HEK293 (cell line): ENCODE measurements at regions not wholly inside any gene's neighbourhood (a gene's known extent, or its start where the extent isn't known, plus 50 kb on each side); places are given as distances from the start of the nearest gene placed in this dataset.

Experiments used
- CTCF ChIA-PET: fragments of 350-600 bp; formaldehyde crosslinking; extraction: SDS; loops from one replicate; lab custom pipeline; 2021; ENCODE audit warnings: antibody characterized with exemption; lab: Yijun Ruan, JAX
- POLR2A ChIA-PET: fragments of 300-600 bp; formaldehyde crosslinking; extraction: SDS; loops from one replicate; lab custom pipeline; 2020; ENCODE audit warnings: antibody characterized with exemption, inconsistent platforms; lab: Yijun Ruan, JAX
- H3K27ac ChIP-seq: fragments of 200-500 bp; sonication (Bioruptor generic); 2 replicates; pipeline ENCODE4 v1.5.1; 2014; ENCODE audit warnings: low read depth, low read length, control low read depth, inconsistent platforms; ENCODE audit errors: extremely low read depth
- H3K36me3 ChIP-seq, 2 experiments: fragments of 200-500 bp in 1 of 2; sonication (Bioruptor generic) in 1 of 2; 1 replicate in 1 of 2; 2 replicates in 1 of 2; pipeline ENCODE4 v1.5.1; 2014 to 2017; ENCODE audit warnings: inconsistent platforms in 2 of 2, low read length in 2 of 2; ENCODE audit not compliant: control insufficient read depth in 2 of 2, insufficient read depth in 1 of 2
- H3K4me1 ChIP-seq: fragments of 200-500 bp; sonication (Bioruptor generic); 2 replicates; pipeline ENCODE4 v1.5.1; 2014; ENCODE audit warnings: mild to moderate bottlenecking, low read length, inconsistent platforms; ENCODE audit not compliant: control insufficient read depth, insufficient read depth
- H3K4me3 ChIP-seq: 2 replicates; pipeline ENCODE4 v1.5.1; 2011; ENCODE audit warnings: low read depth, mild to moderate bottlenecking, control low read depth, low read length, moderate library complexity
- H3K9me3 ChIP-seq: fragments of 200-500 bp; sonication (Bioruptor generic); 2 replicates; pipeline ENCODE4 v1.5.1; 2014; ENCODE audit warnings: low read depth, low read length, inconsistent platforms; ENCODE audit not compliant: control insufficient read depth, insufficient read depth
- ATF2 ChIP-seq: fragments of 450-650 bp; formaldehyde crosslinking; IDR thresholded peaks from 2 replicates; pipeline ENCODE4 v1.5.1; 2016; ENCODE audit warnings: missing biosample characterization, missing genetic modification characterization, low read depth
- GLI2 ChIP-seq: fragments of 450-650 bp; formaldehyde crosslinking; IDR thresholded peaks from 2 replicates; pipeline ENCODE4; 2017; ENCODE audit warnings: missing biosample characterization, missing genetic modification characterization, low read depth, borderline replicate concordance
- IKZF3 ChIP-seq: fragments of 450-650 bp; IDR thresholded peaks from 2 replicates; pipeline ENCODE4 v1.5.0; 2018; ENCODE audit warnings: missing biosample characterization, mild to moderate bottlenecking, missing genetic modification characterization, moderate library complexity
- KLF10 ChIP-seq: fragments of 450-650 bp; IDR thresholded peaks from 2 replicates; pipeline ENCODE4 v1.5.1; 2018; ENCODE audit warnings: missing biosample characterization, mild to moderate bottlenecking, missing genetic modification characterization
- KLF9 ChIP-seq: fragments of 450-650 bp; formaldehyde crosslinking; IDR thresholded peaks from 2 replicates; pipeline ENCODE4 v1.5.1; 2016; ENCODE audit warnings: missing biosample characterization, missing genetic modification characterization, low read depth
- ZBTB6 ChIP-seq: fragments of 450-650 bp; formaldehyde crosslinking; IDR thresholded peaks from 2 replicates; pipeline ENCODE4 v1.5.1; 2017; ENCODE audit warnings: missing biosample characterization, missing genetic modification characterization
- ZEB2 ChIP-seq: fragments of 450-650 bp; formaldehyde crosslinking; IDR thresholded peaks from 2 replicates; pipeline ENCODE4 v1.5.1; 2016; ENCODE audit warnings: missing biosample characterization, missing genetic modification characterization
- ZNF112 ChIP-seq: fragments of 450-650 bp; formaldehyde crosslinking; IDR thresholded peaks from 2 replicates; pipeline ENCODE4 v1.5.0; 2017; ENCODE audit warnings: missing biosample characterization, missing genetic modification characterization
- ZNF114 ChIP-seq: fragments of 450-650 bp; formaldehyde crosslinking; IDR thresholded peaks from 2 replicates; pipeline ENCODE4 v1.5.0; 2017; ENCODE audit warnings: missing biosample characterization, missing genetic modification characterization
- ZNF18 ChIP-seq: fragments of 450-650 bp; formaldehyde crosslinking; IDR thresholded peaks from 2 replicates; pipeline ENCODE4 v1.5.1; 2016; ENCODE audit warnings: missing biosample characterization, missing genetic modification characterization
- ZNF248 ChIP-seq: fragments of 450-650 bp; formaldehyde crosslinking; IDR thresholded peaks from 2 replicates; pipeline ENCODE4 v1.5.1; 2017; ENCODE audit warnings: missing biosample characterization, missing genetic modification characterization
- ZNF280D ChIP-seq: fragments of 450-650 bp; formaldehyde crosslinking; IDR thresholded peaks from 2 replicates; pipeline ENCODE4 v1.5.1; 2016; ENCODE audit warnings: missing biosample characterization, missing genetic modification characterization
- ZNF394 ChIP-seq: fragments of 450-650 bp; formaldehyde crosslinking; IDR thresholded peaks from 2 replicates; pipeline ENCODE4 v1.5.1; 2016; ENCODE audit warnings: missing biosample characterization, missing genetic modification characterization, mild to moderate bottlenecking, moderate library complexity, borderline replicate concordance
- ZNF426 ChIP-seq: fragments of 450-650 bp; formaldehyde crosslinking; IDR thresholded peaks from 2 replicates; pipeline ENCODE4 v1.5.1; 2017; ENCODE audit warnings: missing biosample characterization, missing genetic modification characterization, mild to moderate bottlenecking, inconsistent platforms, moderate library complexity
- ZNF48 ChIP-seq: fragments of 450-650 bp; formaldehyde crosslinking; IDR thresholded peaks from 2 replicates; pipeline ENCODE4 v1.5.1; 2016; ENCODE audit warnings: missing biosample characterization, missing genetic modification characterization
- ZNF513 ChIP-seq: fragments of 450-650 bp; IDR thresholded peaks from 2 replicates; pipeline ENCODE4 v1.5.1; 2018; ENCODE audit warnings: missing biosample characterization, missing genetic modification characterization
- ZNF514 ChIP-seq: fragments of 450-650 bp; formaldehyde crosslinking; IDR thresholded peaks from 2 replicates; pipeline ENCODE4 v1.5.1; 2016; ENCODE audit warnings: missing biosample characterization, missing genetic modification characterization
- ZNF544 ChIP-seq: fragments of 450-650 bp; formaldehyde crosslinking; IDR thresholded peaks from 2 replicates; pipeline ENCODE4 v1.5.0; 2017; ENCODE audit warnings: missing biosample characterization, missing genetic modification characterization
- ZNF548 ChIP-seq: fragments of 450-650 bp; formaldehyde crosslinking; IDR thresholded peaks from 2 replicates; pipeline ENCODE4 v1.5.1; 2016; ENCODE audit warnings: missing biosample characterization, missing genetic modification characterization
- ZNF549 ChIP-seq: fragments of 450-650 bp; IDR thresholded peaks from 2 replicates; pipeline ENCODE4 v1.5.1; 2018; ENCODE audit warnings: missing biosample characterization, missing genetic modification characterization, mild to moderate bottlenecking, inconsistent platforms, moderate library complexity
- ZNF561 ChIP-seq: fragments of 450-650 bp; IDR thresholded peaks from 2 replicates; pipeline ENCODE4 v1.5.1; 2018; ENCODE audit warnings: missing biosample characterization, missing genetic modification characterization, borderline replicate concordance
- ZNF660 ChIP-seq: fragments of 450-650 bp; IDR thresholded peaks from 2 replicates; pipeline ENCODE4 v1.5.1; 2018; ENCODE audit warnings: missing biosample characterization, mild to moderate bottlenecking, missing genetic modification characterization
- ZNF76 ChIP-seq: fragments of 450-650 bp; formaldehyde crosslinking; IDR thresholded peaks from 2 replicates; pipeline ENCODE4; 2016; ENCODE audit warnings: low read depth, missing biosample characterization, missing genetic modification characterization, borderline replicate concordance
- ZNF837 ChIP-seq: fragments of 450-650 bp; formaldehyde crosslinking; IDR thresholded peaks from 2 replicates; pipeline ENCODE4 v1.5.1; 2016; ENCODE audit warnings: missing biosample characterization, missing genetic modification characterization
- ZSCAN23 ChIP-seq: fragments of 450-650 bp; formaldehyde crosslinking; IDR thresholded peaks from 2 replicates; pipeline ENCODE4 v1.5.1; 2016; ENCODE audit warnings: missing biosample characterization, missing genetic modification characterization

GRCh38 chr19:29442094-29442493 lies 83.7 kb upstream of the VSTM2B start:
- H3K4me1 ChIP-seq = no peaks in the 10 kb centered on the region
- CTCF ChIA-PET = interaction anchor here (1.0 to 2.6 kb wide), 2 partner anchors 36 to 37 kb away, joined by 3 to 10 read pairs; no protein-coding TSS in a partner anchor

GRCh38 chr19:29442910-29443309 lies 82.9 kb upstream of the VSTM2B start:
- H3K36me3 ChIP-seq = no peaks in the 10 kb centered on the region; a peak in 1 of 3 replicates
- H3K27ac ChIP-seq = no peak overlapping the region
- POLR2A ChIA-PET = no interaction called here
- no peaks in the 10 kb centered on the region for H3K4me1 ChIP-seq
- no peaks in the 10 kb centered on the region; the same call in none of the 2 replicates for H3K9me3 ChIP-seq
- H3K4me3 ChIP-seq = no peak overlapping the region
- TF ChIP-seq ZNF514 (tag by site-specific recombination) = no peak
- no peak for TF ChIP-seq ZNF48
- TF ChIP-seq GLI2 (tag by site-specific recombination) = no peak
- no peak for TF ChIP-seq ZNF513 (tag by site-specific recombination)
- no peak for TF ChIP-seq ZNF837 (tag by site-specific recombination)
- no peak for TF ChIP-seq KLF9 (tag by site-specific recombination)
- TF ChIP-seq ZNF561 = no peak
- no peak for TF ChIP-seq ZNF426 (tag by site-specific recombination)
- TF ChIP-seq ATF2 = no peak
- no peak for TF ChIP-seq ZNF76
- no peak for TF ChIP-seq KLF10 (tag by site-specific recombination)
- no peak for TF ChIP-seq IKZF3 (tag by site-specific recombination)
- TF ChIP-seq ZNF660 (tag by site-specific recombination) = no peak
- no peak for TF ChIP-seq ZNF280D (tag by site-specific recombination)
- no peak for TF ChIP-seq ZNF544 (tag by site-specific recombination)
- TF ChIP-seq ZSCAN23 (tag by site-specific recombination) = no peak
- TF ChIP-seq, all 188 proteins: peak for 0
- CTCF ChIA-PET = interaction anchor here (2.6 kb wide), 1 partner anchor 36 kb away, joined by 10 read pairs; no protein-coding TSS in a partner anchor

More at GRCh38 chr19:29442094-29442493, 83.7 kb upstream of the VSTM2B start:
- no peak for TF ChIP-seq ZNF18 (tag by site-specific recombination)
- no peak for TF ChIP-seq ZBTB6
- no peak for TF ChIP-seq ZNF394 (tag by site-specific recombination)
- TF ChIP-seq ZNF548 (tag by site-specific recombination) = no peak
- no peak for TF ChIP-seq ZNF112 (tag by site-specific recombination)
- no peak for TF ChIP-seq ZNF514 (tag by site-specific recombination)
- TF ChIP-seq ZNF248 (tag by site-specific recombination) = no peak
- no peak for TF ChIP-seq ZNF549
- TF ChIP-seq ZEB2 (tag by site-specific recombination) = no peak
- TF ChIP-seq ZNF114 (tag by site-specific recombination) = no peak
- POLR2A ChIA-PET = no interaction called here
- Histone ChIP-seq H3K9me3 (no peaks in the 10 kb centered on the region; the same call in none of the 2 replicates), H3K36me3 (no peaks in the 10 kb centered on the region; a peak in 1 of 3 replicates), H3K4me3 (no peak overlapping the region), H3K27ac (no peak overlapping the region)
